GM19351 (cell line): ENCODE measurements at regions not wholly inside any gene's neighbourhood (a gene's known extent, or its start where the extent isn't known, plus 50 kb on each side); places are given as distances from the start of the nearest gene placed in this dataset.

ENCODE experiments used
- ATAC-seq: cut with Tn5 transposase; IDR thresholded peaks from one replicate; pipeline ENCODE4 v1.9.1; 2021; ENCODE audit warnings: mild to moderate bottlenecking, moderate library complexity; ENCODE audit not compliant: unreplicated experiment

GRCh38 chr4:171759274-171759673 lies 53.9 kb upstream of the GALNTL6 start:
- no peak for ATAC-seq

- ATAC-seq = no peak
These were observed 61.7 kb upstream of the GALNTL6 start for GRCh38 chr4:171751538-171751937.

GRCh38 chr4:171746418-171746817 lies 66.8 kb upstream of the GALNTL6 start:
- no peak for ATAC-seq

GRCh38 chr4:171742436-171742835 lies 70.8 kb upstream of the GALNTL6 start:
- no peak for ATAC-seq

GRCh38 chr4:171727185-171727584 lies 86.0 kb upstream of the GALNTL6 start:
- no peak for ATAC-seq

GRCh38 chr4:171721937-171722336 lies 91.3 kb upstream of the GALNTL6 start:
- ATAC-seq = no peak

- ATAC-seq = no peak
These were observed 93.5 kb upstream of the GALNTL6 start for GRCh38 chr4:171719691-171720090.

GRCh38 chr4:171718665-171719064 lies 94.5 kb upstream of the GALNTL6 start:
- no peak for ATAC-seq

GRCh38 chr4:171718069-171718468 lies 95.1 kb upstream of the GALNTL6 start:
- no peak for ATAC-seq

GRCh38 chr4:171717231-171717741 lies 95.9 kb upstream of the GALNTL6 start:
- ATAC-seq = no peak

- no peak for ATAC-seq
These were observed 97.2 kb upstream of the GALNTL6 start for GRCh38 chr4:171715973-171716372.

- ATAC-seq = no peak
These were observed 98.3 kb upstream of the GALNTL6 start for GRCh38 chr4:171714791-171715454.

GRCh38 chr4:171710743-171711142 lies 102.5 kb upstream of the GALNTL6 start:
- no peak for ATAC-seq

GRCh38 chr4:171676555-171677215 lies 136.5 kb upstream of the GALNTL6 start:
- ATAC-seq = peak; percentile 95

- ATAC-seq = no peak
These were observed 138.4 kb upstream of the GALNTL6 start for GRCh38 chr4:171674781-171675180.

- no peak for ATAC-seq
These were observed 144.8 kb upstream of the GALNTL6 start for GRCh38 chr4:171668403-171668802.

GRCh38 chr4:171667906-171668305 lies 145.3 kb upstream of the GALNTL6 start:
- ATAC-seq = no peak

GRCh38 chr4:171651071-171651470 lies 162.1 kb upstream of the GALNTL6 start:
- no peak for ATAC-seq

GRCh38 chr4:171650543-171650942 lies 162.7 kb upstream of the GALNTL6 start:
- ATAC-seq = peak; percentile 74

GRCh38 chr4:171648926-171649325 lies 164.3 kb upstream of the GALNTL6 start:
- ATAC-seq = no peak

- no peak for ATAC-seq
These were observed 166.2 kb upstream of the GALNTL6 start for GRCh38 chr4:171646984-171647383.

- ATAC-seq = peak; percentile 53
These were observed 168.7 kb upstream of the GALNTL6 start for GRCh38 chr4:171644430-171645057.
